SIG-M5 treated with dmso at 0.1 percent for 504 hours (cell line): ENCODE measurements at regions not wholly inside any gene's neighbourhood (a gene's known extent, or its start where the extent isn't known, plus 50 kb on each side); places are given as distances from the start of the nearest gene placed in this dataset.
A peak's percentile ranks its signal among the peaks of the same experiment; 100 is the strongest.
"Not testable (repeated sequence)": the region's sequence is repeated elsewhere in the genome, so short reads cannot be mapped to it uniquely, and the experiment has no call there.

Experiments used
- DNase-seq: peaks from one replicate; lab custom pipeline; 2025; ENCODE audit not compliant: unreplicated experiment; lab: John Stamatoyannopoulos, UW

DNA sequence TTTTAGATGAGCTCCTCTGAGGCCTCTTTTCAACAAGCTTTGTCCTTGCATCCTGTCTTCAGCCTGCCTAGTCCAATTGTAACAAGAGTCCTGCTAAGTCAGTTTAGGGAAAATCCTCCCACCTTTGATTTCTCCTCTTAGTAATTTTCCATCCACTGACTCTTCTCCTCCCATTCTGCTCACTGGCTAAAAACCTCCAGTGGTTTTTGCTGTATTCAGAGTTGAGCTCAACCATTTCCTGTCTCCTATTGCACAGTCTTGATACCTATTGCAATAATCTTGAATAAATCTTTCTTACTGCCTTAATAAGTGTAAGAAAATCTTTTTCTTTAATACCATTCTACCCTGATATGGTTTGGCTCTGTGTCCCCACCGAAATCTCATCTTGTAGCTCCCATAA lies 117.8 kb upstream of the ENPP6 start:
- DNase-seq, result no peak

DNA sequence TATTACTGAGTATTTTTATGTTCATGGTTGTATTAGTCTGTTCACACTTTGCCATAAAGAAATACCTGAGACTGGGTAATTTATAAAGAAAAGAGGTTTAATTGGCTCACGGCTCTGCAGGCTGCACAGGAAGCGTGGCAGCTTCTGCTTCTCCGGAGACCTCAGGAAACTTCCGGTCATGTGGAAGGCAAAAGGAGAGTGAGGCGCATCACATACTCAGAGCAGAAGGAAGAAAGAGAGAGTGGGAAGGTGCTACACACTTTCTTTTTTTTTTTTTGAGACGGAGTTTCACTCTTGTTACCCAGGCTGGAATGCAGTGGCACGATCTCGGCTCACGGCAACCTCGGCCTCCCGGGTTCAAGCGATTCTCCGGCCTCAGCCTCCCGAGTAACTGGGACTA lies 115.8 kb upstream of the ENPP6 start:
- not testable (repeated sequence) for DNase-seq

DNA sequence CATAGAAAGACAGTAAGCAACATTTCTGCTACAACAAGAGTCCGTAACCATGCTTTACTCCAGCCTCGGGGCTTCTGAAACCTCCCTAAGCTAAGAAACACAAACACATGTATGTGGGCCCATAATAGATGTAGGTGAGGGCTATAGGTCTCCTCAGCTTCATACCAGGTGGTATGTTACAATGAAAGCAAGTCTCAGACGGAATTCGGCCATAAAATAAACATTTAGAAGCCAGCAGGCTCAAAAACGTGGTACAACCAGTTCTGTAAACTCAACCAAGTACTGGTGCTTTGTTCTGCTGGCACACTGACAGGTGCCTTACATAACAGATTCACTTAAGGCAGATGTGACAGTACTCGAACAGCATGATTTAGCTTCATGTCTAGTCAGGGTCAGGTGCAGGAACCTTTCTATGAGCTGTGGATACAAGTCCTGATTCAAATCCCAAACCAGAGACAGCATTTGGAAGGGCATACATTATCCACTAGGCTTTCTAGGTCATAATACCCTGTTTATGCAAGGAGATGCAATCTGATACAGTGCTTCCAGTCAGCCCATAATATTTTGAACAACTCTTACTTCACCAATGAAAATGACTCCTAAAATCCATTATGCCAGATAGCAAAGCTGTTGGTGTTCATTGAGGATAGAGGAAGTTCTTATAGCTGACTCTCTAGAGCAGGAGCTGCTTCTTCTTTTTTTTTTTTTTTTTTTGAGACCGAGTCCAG lies 113.8 kb upstream of the ENPP6 start:
- peak; percentile 65 for DNase-seq

DNA sequence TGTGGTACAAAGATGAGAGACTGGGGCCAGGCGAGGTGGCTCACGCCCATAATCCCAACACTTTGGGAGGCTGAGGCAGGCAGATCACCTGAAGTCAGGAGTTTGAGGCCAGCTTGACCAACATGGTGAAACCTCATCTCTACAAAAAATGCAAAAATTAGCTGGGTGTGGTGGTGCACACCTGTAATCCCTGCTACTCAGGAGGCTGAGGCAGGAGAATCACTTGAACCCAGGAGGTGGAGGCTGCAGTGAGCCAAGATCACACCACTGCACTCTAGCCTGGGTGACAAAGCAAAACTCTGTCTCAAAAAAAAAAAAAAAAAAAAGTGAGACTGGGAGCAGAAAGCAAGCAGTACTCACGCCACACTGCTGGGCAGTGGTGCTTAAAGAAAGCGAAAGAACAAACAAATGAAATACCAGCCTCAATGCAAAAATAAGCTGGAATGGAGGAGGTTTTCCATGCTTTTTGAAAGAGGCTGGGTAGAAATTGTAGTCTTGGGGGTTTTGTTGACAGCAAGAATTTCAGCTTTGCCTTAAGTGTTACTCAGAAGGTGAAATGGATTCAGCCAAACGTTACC lies 112.9 kb upstream of the ENPP6 start:
- not testable (repeated sequence) for DNase-seq

DNA sequence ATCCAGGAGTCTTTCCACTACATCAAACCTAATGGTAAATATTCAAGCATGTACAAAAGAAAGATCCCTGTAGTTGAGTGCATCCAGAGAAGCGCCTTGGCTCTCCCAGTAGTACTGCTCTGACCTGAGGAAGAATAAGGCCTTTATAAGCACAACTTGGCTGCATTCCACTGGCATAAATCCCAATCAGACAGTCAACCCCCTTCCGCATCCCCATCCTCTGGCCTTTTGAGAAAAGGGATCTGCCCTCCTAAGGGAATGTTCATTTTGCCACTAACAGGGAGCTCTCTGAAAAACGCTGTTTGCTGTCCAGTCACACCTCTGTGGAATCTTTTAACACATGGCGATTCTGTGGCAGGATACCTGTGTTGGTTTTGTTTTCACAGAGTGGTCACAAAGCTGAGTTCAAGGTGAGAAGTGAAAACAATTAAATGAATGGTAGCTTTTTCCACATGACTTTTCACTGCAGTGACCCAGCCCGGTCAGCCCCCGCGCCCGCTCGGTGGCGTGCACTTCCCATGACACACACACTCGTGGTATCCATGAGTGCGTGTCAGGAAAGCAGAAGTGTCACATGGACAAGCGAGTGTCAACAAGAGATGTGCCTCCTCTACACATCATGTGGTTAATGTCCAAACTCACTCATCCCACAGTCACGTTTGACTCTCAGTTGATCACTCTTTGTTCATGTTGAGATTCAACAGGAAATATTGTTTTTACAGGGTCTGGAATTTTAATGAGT lies 112.2 kb upstream of the ENPP6 start:
- no peak for DNase-seq

DNA sequence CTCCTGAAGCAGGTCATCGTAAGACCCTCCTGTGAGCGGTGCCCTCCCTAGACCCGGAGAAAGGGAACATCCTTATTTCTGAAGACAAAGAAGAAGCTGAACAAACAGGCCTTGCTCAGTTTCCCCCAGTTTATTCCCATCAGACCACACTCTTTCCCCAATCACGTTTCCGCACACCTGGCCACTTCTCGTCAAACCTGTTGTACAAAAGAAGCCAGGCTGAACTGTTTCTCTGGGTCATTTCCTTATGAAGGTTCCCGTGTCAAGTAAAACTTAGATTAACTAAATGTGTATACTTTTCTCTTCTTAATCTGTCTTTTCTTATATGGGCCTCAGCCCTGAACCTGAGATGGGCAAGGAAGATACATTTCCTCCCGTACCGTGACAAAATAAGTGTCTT lies 111.6 kb upstream of the ENPP6 start:
- DNase-seq, result no peak

DNA sequence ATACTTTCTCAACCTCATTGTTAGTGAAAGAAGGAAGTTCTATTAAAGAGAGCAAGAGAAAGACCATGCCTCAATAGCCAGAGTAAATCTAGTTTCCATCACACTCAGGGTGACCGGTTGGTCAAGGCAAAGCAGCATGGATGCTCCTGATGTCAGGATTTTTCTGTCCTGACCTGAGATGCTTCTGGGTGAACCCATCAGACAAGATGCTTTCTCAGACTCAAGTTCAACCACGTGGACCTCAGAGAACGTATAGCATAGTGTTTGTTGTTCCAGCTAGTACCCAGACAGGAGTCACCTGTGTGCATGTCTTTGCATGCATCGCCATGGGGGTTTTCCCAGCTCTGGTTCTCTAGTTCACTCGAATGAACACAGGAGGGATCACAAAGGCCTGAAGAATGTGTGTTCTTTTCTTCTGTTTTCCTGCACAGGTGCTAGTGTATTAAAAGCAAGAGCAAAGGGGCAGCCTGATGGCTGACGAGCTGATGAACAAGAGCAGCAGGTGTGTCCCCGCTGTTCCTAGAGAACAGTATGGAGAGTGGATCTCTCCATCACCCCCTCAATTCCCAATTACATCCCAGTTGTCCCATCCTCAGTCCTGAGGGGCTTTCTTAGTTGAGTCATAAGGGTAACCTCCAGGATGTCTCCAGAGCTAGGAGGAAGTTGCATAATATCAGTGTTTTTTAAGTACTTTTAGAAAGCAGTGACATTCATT lies 110.5 kb upstream of the ENPP6 start:
- DNase-seq, result peak; percentile 31

DNA sequence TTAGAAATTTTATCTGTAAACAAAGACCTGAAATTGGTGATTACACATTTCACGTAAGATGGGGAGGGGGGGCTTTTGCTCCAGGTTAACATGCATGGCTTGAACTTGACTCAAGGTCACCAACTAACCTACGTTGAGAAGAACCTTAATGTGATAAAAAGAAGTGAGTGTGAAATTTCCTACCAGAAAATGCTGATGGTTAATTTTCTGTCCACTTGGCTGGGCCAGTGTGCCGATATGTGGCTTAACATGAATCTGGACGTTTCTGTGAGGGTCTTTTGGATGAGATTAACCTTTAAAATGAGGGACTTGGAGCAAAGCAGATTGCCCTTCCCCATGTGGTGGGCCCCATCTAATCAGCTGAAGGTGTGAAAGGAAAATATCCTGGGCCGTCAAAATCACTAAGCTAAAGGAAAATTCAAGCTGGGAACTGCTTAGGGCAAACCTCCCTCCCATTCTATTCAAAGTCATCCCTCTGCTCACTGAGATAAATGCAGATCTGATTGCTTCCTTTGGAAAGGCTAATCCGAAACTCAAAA lies 107.3 kb upstream of the ENPP6 start:
- DNase-seq, result no peak

DNA sequence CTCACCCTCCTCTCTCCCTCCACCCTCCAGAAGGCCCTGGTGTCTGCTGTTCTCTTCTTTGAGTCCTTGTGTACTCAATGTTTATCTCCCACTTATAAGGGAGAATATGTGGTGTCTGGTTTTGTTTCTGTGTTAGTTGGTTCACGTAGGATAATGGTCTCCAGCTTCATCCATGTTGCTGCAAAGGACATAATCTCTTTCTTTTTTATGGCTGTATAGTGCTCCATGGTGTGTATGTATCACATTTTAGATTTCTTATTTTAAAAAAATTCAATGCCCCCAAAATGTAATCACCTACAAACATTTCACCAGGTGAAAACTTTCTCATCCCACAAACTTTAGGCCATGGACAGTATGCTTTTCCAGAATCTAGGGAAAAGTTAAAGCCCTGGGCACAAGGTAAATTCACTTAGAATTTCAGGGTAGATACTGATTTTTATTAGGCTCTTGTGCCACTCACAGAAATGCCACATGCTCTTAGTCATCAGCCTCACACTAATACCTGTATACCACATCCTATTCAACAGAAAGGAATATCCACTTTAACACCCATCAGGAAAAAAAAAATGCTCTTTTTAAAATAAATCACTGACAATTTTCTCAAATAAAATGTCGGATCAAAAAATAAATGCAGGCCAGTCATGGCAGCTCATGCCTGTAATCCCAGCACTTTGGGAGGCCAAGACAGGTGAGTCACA lies 104.8 kb upstream of the ENPP6 start:
- DNase-seq, result no peak

DNA sequence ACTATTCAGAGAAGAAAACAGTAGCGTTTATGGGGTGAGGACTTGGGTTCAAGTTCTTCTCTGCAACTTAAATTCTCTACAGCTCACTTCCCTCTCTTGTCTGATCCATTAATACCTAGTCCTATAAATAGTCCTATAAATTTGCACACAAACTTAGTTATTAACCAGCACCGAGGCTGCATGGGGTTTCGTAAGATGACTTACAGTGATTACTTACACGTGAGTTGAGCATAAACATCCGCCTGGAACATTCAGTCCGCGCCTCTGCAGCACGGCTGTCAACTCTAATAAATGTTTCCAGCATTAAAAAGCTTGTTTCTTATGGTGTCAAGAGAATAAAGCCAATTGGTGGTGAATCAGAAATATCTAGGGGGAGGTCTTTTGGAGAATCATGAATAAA lies 103.0 kb upstream of the ENPP6 start:
- no peak for DNase-seq

DNA sequence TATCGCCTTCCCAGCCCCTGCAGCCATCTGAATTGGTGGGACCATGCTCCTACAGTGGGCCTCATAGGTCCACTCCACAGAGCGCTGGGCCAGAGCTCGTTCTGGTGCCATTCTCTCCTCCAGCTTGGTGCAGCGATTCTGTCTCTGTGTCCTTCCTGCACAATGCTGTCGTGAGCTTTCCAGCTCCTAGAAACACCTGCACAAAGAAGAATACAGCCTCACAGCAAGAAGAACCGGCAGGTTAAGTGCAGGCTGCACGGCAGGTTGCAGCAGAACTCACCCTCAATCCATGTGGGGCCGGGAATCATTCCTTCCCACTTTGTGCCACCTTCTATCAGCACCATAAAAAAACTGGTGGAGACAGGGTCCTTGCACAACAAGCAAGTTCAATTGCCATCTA lies 101.2 kb upstream of the ENPP6 start:
- DNase-seq, result no peak

DNA sequence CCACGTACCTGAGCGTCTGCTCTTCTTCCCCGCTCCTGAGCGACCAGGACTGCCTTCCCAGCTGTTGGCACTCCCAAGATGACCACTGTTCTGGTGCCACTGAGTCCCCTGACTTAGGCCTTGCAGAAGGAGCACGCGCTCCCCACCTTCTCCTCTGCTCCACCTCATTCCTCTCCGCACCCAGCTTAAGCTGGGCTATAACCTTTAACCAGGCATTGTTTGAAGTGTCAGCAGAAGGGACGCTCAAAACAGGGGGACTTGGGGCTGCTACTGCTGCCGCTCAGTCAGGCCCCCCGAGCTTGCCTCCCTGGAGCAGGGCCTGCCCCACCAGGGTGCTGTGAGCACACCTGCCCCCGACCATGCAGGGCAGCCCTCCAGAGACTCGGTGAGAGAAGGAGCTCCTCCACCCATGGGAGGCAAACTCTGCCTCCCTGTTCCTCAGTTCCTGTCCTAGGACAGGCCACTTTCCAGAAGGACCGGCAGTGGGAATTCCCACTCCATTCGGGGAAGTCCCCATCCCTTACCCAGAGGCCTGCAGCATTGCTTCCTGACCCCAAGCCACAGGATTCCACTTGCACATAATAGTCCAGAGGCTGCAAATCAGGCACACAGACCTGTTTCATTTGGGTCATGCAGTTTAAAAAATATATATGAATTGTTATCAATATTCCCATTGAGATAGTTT lies 99.7 kb upstream of the ENPP6 start:
- DNase-seq, result no peak

DNA sequence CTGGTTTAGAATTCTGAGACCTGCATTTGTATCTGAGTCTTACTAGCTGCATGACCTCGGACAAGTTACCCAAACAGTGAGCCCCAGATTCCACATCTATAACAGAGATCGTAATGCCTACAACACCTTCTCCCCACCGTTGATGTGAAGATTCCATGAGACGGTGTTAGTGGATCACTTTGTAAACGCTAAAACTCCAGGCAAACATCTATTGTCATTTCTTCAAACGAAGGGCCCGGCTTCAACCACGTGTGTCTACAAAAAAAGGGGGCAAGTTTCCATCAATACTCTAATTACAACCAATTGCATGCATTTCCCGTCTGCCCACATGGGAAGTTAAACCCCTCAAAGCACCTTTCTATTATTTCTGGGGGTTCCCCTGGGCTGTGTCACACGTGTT lies 99.1 kb upstream of the ENPP6 start:
- no peak for DNase-seq

DNA sequence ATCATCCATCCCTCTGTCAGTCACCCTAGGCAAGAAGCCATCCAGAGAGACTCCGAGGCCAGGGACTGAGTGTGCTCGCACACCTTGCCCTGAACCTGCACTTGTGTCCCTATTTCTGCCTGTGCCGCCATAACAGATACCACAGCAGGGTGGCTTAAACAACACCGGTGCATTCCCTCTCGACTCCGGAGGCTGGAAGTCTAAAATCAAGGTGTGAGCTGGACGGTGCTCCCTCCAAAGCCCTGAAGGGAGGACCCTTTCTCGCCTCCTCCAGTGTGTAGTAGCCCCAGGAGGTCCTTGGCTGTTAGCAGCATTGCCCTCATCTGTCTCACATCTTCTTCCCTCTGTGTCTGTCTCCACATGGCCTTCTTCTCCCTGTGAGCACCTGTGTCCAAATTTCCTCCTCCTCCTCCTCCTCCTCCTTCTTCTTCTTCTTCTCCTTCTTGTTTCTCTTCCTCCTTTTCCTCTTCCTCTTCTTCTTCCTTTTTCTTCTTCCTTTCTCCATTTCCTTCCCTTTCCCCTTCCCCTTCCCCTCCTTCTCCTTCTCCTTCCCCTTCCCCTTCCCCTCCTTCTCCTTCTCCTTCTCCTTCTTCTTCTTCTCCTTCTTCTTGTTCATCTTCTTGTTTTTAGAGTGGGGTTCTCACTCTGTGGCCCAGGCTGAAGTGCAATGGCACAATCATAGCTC lies 98.1 kb upstream of the ENPP6 start:
- no peak for DNase-seq

DNA sequence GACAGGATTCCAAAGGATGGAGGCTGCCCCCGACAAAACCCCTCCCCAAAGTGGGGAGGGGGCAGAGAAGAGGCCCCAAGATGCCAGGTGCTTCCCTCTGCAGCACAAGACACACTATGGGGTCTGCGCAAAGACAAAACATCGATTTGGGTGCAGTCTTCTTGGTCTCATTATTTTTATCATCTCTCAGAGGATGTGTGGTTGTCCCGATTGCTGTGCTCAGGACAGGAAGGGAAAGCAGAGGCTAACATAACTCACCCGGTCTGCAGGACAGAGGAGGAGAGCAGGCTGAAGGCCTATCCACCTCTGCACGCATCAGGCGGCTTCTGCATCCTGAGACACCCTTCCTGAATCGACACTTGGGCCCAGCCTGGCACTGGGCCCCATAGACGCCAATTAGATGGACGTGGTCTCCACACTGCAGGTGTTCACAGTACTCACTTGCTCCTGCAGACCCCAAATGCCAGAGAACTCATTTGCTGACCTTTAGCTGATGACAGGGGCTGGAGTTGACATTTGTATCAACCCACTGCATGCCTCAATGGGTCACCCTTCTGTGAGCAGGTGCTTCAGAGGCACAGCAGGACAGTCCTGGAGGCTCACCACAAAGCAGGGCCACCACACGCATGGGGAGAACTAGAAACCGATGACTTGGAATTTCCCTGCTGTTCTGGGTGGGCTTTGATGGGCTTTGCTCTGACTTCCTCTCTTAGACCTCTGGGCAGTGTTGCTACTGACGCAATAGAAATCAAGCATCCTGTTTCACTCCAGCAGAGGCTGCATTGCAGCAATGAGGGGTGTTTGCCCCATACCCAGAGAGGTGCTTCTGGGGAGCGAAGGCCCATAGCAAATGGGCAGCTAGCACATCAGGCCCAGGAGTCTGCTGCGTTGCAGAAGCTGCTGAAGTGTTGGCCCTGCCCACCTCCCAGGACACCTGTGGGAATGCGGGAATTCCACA lies 96.3 kb upstream of the ENPP6 start:
- peak; percentile 85 for DNase-seq

DNA sequence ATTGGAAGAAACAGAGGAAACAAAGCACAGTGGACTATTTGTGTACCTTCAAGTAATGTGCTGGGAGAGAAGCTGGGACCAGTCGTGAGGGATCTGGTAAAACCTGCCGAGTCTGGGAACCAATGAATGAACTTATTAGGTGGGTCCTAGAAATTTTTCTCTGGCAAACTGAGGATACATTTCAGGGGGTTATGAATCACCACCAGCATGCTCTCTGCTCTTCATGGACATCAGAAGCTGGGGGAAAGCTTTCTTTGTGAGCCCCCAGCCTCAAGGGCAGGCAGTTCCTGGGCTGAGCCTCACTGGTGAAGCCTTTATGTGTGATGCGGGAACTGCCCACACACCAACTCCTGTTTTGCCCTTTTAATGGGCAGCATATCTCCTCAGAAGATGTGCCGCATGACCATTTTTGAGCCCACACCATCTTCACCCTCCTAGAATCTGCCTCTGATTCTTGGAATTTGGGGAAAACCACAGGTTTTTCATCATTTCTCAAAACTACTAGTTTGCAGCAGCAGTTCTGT lies 95.4 kb upstream of the ENPP6 start:
- DNase-seq, result no peak

DNA sequence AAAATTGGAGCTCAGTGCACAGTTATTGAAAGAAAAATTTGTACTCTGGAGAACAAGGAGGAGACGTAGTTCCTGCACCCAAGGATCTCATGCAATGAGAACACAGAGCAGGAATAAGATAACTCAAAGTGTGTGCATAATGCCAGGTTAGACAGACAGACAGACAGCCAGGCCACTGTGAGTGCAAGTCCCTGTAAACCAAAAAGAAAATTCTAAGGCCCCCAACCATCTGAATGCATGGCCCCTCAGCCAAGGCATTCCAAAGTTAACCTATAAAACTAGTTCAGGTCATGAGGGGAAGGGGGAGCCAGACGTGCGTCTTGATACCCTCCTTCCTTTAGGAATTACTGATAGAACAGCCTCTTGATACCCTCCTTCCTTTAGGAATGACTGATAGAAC lies 94.5 kb upstream of the ENPP6 start:
- DNase-seq, result no peak
